Prostate gland (tissue), 2 donors: ENCODE measurements at regions not wholly inside any gene's neighbourhood (a gene's known extent, or its start where the extent isn't known, plus 50 kb on each side); places are given as distances from the start of the nearest gene placed in this dataset.

ENCODE experiments used
- DNase-seq: peaks from one replicate; pipeline ENCODE4 v3.0.0-alpha.2; 2019; ENCODE audit warnings: low spot score
- H3K27ac ChIP-seq, 2 donors: fragments of 200-600 bp; sonication (generic); 2 replicates each; pipeline ENCODE4 v1.5.1; 2017 to 2019
- H3K27me3 ChIP-seq: fragments of 200-600 bp; sonication (generic); replicated peaks from 2 replicates; pipeline ENCODE4 v1.5.1; 2019; ENCODE audit not compliant: insufficient read depth
- H3K36me3 ChIP-seq, 2 donors: fragments of 200-600 bp; sonication (generic); 1 replicate in 1 of 2; 2 replicates in 1 of 2; pipeline versions ENCODE4 v1.5.1 to v1.8.1; 2017 to 2019
- H3K4me1 ChIP-seq: fragments of 200-600 bp; sonication (generic); replicated peaks from 2 replicates; pipeline ENCODE4 v1.5.1; 2019
- H3K4me3 ChIP-seq, 2 donors: fragments of 200-600 bp; sonication (generic); 2 replicates each; pipeline ENCODE4 v1.5.1; 2017 to 2019
- H3K9me3 ChIP-seq: fragments of 200-600 bp; sonication (generic); 2 replicates; pipeline ENCODE4 v1.5.1; 2017
- POLR2A ChIP-seq: fragments of 450-650 bp; IDR thresholded peaks from one replicate; pipeline ENCODE4 v1.6.1; 2016; ENCODE audit warnings: antibody characterized with exemption, mild to moderate bottlenecking
- POLR2AphosphoS5 ChIP-seq: sonication (generic); formaldehyde crosslinking; IDR thresholded peaks from one replicate; pipeline ENCODE4 v1.6.1; 2017; ENCODE audit warnings: antibody characterized with exemption
- WGBS: methylation state at CpG from one replicate; pipeline ENCODE4 v1.1.5; 2018; 5-methylcytosine and 5-hydroxymethylcytosine counted together
- intact Hi-C: fragments of 100-400 bp; cut with DNase I; formaldehyde crosslinking; loops from one replicate; pipeline ENCODE4 v1.14.2; 2022
- TF ChIP-seq, protein P1 (sequence below), 4 experiments: fragments of 200-600 bp in 2 of 4; fragments of 450-650 bp in 2 of 4; sonication (generic) in 2 of 4; IDR thresholded peaks; 1 replicate in 3 of 4; 2 replicates in 1 of 4; pipeline ENCODE4 v1.5.1; 2016 to 2019; ENCODE audit warnings: antibody characterized with exemption in 4 of 4, mild to moderate bottlenecking in 2 of 4, moderate library complexity in 2 of 4

DNA sequence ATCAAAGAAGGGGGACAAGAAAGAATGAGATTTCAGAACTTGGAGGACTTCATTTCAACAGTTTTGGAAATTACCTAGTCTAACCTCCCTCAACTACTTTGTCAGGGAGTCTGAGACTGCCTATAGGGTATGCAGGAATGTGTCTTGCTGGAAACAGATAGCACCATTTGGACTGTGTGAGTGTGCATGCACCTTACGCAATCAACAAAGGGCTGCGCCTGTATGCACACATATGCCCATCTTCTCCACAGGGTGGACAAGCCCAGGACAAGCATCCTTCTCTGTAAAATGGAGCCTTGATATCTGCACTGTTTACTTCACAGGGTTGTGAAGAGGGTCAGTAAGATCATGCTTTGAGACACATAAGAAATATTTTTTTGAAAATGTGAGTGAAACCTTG lies 305.7 kb upstream of the ASIC2 start:
- intact Hi-C loops, result no loop called here
- WGBS, result 94% methylated on average over 2 of the region's 2 CpGs

DNA sequence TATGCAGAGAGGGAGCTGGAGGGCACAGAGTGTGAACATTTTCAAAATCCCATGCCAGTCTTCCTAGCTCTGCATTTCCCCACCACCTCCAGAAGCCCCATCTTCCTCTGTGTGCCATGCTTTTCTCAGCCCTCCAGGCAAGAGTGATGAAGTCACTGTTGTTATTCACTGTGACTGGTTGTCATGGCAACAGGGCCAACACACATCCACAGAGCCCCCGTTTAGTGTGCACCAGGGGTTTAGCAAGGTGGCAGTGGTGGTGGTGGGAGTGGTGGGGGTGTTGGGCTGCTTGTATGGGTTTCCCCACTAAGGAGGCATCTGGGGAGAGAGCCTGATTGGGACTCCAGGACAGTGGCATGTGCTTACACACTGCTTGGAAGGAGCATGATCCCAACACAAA lies 309.9 kb upstream of the ASIC2 start:
- Histone ChIP-seq H3K27me3 (peaks cover 3% of the 10 kb centered on the region), H3K27ac (no peak overlapping the region), H3K4me3 (no peak overlapping the region), H3K36me3 (no peaks in the 10 kb centered on the region), H3K9me3 (no peaks in the 10 kb centered on the region), H3K4me1 (no peaks in the 10 kb centered on the region)
- intact Hi-C loops, result no loop called here
- TF ChIP-seq POLR2AphosphoS5, result no peak
- TF ChIP-seq POLR2A, result no peak
- TF ChIP-seq, protein P1, sequence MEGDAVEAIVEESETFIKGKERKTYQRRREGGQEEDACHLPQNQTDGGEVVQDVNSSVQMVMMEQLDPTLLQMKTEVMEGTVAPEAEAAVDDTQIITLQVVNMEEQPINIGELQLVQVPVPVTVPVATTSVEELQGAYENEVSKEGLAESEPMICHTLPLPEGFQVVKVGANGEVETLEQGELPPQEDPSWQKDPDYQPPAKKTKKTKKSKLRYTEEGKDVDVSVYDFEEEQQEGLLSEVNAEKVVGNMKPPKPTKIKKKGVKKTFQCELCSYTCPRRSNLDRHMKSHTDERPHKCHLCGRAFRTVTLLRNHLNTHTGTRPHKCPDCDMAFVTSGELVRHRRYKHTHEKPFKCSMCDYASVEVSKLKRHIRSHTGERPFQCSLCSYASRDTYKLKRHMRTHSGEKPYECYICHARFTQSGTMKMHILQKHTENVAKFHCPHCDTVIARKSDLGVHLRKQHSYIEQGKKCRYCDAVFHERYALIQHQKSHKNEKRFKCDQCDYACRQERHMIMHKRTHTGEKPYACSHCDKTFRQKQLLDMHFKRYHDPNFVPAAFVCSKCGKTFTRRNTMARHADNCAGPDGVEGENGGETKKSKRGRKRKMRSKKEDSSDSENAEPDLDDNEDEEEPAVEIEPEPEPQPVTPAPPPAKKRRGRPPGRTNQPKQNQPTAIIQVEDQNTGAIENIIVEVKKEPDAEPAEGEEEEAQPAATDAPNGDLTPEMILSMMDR (IDR thresholded peaks at IDR 0.05), result no peak
- WGBS, result 10% methylated on average over 1 of the region's 1 CpG
- no peak for DNase-seq

More for the DNA sequence above, 305.7 kb upstream of the ASIC2 start:
- TF ChIP-seq POLR2A (no peak), POLR2AphosphoS5 (no peak)
- TF ChIP-seq, protein P1 (IDR thresholded peaks at IDR 0.05), result no peak
- H3K9me3 ChIP-seq, result no peaks in the 10 kb centered on the region
- H3K36me3 ChIP-seq, result no peaks in the 10 kb centered on the region
- H3K27ac ChIP-seq, result no peak overlapping the region
- no peak for DNase-seq
- peaks cover 3% of the 10 kb centered on the region for H3K27me3 ChIP-seq
- no peaks in the 10 kb centered on the region for H3K4me1 ChIP-seq
- H3K4me3 ChIP-seq, result no peak overlapping the region

DNA sequence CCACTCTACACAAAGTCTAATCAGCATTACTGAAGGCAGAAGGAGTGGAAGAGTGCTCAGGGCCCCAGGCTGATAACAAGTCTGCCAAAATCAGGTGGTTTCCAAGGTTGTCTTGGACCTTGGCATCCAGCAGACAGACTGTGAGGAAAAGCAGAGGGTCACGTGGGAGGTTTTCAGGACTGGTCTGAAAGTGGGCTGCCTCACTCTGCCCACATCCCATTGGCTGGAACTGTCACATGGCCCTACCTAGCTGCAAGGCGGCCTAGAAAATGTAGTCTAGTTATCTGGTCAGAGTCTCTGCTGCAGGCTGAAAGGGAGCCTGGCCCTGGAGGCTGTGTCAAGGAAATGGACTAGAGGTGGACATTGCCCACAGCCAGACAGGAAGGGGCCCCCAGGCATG lies 310.7 kb upstream of the ASIC2 start:
- Histone ChIP-seq H3K4me1 (no peaks in the 10 kb centered on the region), H3K27ac (no peak overlapping the region), H3K9me3 (no peaks in the 10 kb centered on the region), H3K4me3 (no peak overlapping the region), H3K27me3 (peaks cover 3% of the 10 kb centered on the region), H3K36me3 (no peaks in the 10 kb centered on the region)
- no peak for DNase-seq
- intact Hi-C loops, result no loop called here
- TF ChIP-seq POLR2AphosphoS5 (no peak), POLR2A (no peak)
- TF ChIP-seq, protein P1 (IDR thresholded peaks at IDR 0.05), result no peak
- 41% methylated on average over 2 of the region's 2 CpGs for WGBS

DNA sequence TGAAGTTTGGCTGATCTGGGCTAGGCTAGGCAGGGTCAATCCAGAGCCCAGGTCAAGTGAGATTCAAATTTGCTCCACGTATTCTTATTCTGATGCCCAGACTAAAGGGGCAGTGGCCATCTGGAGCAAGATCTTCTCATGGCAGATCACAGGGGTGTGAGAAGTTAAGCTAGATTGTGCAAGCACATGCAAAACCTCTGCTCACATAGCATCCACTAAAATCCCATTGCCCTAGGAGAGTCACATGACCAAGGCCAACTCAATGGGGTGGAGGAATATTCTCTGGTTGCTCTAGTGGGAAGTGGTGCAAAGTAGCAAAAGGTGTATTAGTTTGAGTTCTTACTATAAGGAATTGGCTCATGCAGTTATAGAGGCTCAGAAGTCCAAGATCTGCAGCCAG lies 318.4 kb upstream of the ASIC2 start:
- DNase-seq, result no peak
- Histone ChIP-seq H3K4me1 (no peaks in the 10 kb centered on the region), H3K27me3 (no peaks in the 10 kb centered on the region), H3K4me3 (no peak overlapping the region), H3K27ac (no peak overlapping the region), H3K36me3 (no peaks in the 10 kb centered on the region), H3K9me3 (no peaks in the 10 kb centered on the region)
- TF ChIP-seq, protein P1 (IDR thresholded peaks at IDR 0.05), result no peak
- TF ChIP-seq POLR2AphosphoS5 (no peak), POLR2A (no peak)
- WGBS, result 0% methylated on average over 1 of the region's 1 CpG
- intact Hi-C loops, result no loop called here

DNA sequence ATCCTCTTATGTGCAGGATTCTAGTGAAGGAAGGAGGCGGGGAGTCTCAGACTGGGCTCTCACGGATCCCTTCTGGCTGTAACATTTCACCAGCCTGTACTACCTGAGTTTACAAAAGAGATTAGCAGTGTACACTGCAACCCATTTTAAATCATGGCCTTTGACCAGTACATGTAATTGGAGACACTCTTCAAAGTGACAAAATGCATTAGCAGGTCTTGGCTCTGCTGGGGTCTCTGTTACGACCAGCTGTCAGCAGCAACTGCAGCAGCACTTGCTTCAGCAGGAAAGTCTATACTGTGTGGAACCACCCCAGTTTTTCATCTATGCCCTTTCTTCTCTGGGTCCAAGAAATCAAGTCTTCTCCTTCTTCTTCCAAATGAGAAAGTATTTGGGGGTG lies 322.8 kb upstream of the ASIC2 start:
- no peaks in the 10 kb centered on the region for H3K27me3 ChIP-seq
- intact Hi-C loops, result no loop called here
- H3K4me1 ChIP-seq, result no peaks in the 10 kb centered on the region
- no peak overlapping the region for H3K4me3 ChIP-seq
- TF ChIP-seq POLR2AphosphoS5 (no peak), POLR2A (no peak)
- TF ChIP-seq, protein P1 (IDR thresholded peaks at IDR 0.05), result no peak
- no peaks in the 10 kb centered on the region for H3K36me3 ChIP-seq
- no peak for DNase-seq
- 30% methylated on average over 3 of the region's 3 CpGs for WGBS
- H3K9me3 ChIP-seq, result no peaks in the 10 kb centered on the region
- no peak overlapping the region for H3K27ac ChIP-seq
